ENCODE measurements at regions not wholly inside any gene's neighbourhood (a gene's known extent, or its start where the extent isn't known, plus 50 kb on each side); places are given as distances from the start of the nearest gene placed in this dataset.

DNA sequence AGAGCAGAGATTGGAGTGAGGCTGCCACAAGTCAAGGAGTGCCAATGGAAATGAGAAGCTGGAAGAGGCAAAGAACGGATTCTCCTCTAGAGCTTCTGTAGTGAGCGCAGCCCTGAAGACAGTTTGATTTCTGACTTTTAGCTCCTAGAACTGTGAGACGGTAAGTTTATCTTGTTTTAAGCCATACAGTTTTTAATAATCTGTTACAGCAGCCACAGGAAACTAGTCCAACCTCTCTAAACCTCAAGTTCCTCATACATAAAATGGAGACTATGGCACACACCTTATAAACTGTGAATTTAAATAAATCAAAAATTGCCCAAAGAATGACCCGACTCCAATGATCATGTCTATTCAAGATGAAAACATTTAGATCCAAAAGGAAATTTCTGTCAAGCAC lies 596.5 kb downstream of the BCL11A start:
- H3K27me3 ChIP-seq: no peaks in the 10 kb centered on the region
- H3K27ac ChIP-seq: no peak overlapping the region
- TF ChIP-seq, protein P1, sequence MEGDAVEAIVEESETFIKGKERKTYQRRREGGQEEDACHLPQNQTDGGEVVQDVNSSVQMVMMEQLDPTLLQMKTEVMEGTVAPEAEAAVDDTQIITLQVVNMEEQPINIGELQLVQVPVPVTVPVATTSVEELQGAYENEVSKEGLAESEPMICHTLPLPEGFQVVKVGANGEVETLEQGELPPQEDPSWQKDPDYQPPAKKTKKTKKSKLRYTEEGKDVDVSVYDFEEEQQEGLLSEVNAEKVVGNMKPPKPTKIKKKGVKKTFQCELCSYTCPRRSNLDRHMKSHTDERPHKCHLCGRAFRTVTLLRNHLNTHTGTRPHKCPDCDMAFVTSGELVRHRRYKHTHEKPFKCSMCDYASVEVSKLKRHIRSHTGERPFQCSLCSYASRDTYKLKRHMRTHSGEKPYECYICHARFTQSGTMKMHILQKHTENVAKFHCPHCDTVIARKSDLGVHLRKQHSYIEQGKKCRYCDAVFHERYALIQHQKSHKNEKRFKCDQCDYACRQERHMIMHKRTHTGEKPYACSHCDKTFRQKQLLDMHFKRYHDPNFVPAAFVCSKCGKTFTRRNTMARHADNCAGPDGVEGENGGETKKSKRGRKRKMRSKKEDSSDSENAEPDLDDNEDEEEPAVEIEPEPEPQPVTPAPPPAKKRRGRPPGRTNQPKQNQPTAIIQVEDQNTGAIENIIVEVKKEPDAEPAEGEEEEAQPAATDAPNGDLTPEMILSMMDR (IDR thresholded peaks at IDR 0.05): no peak
- intact Hi-C loops (cut with DNase I): no loop called here
- H3K36me3 ChIP-seq: no peaks in the 10 kb centered on the region
- H3K9me3 ChIP-seq: peaks cover 0 to 7% (median 0%) of the 10 kb centered on the region in 11 donors
- ATAC-seq: no peak
- WGBS, 2 donors: 83 to 85% methylated on average over 4 of the region's 4 CpGs
- no peak for DNase-seq
- H3K4me3 ChIP-seq: no peak overlapping the region
- H3K4me1 ChIP-seq: no peaks in the 10 kb centered on the region

DNA sequence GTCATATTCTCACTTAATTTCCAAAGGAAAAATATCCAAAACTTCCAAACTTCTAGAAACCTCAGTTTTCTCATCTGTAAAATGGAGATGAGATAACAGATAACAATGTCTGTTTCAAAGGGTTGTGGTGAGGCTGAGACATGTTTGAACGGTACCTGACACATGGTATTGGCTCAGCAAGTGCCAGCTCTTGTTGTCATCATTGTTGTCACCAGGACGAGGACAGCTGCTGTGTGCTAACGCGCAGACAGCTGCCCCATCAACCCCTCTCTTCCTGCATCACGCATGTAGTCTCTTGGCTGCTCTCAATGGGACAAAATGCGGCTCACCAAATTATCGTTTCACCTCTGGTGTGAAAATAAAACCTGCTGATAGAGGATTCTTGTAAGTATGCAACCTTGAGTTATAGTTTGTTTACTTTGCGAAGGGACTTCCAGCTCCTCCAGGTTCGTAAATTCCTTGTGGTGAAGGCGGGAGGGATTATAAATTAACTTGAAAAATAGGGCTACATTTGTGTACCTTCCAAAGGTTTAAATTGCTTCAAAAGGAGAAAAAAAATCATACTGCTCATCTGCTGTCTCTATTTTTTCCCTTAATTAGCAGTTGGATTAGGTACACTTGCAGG lies 605.4 kb downstream of the BCL11A start:
- H3K9me3 ChIP-seq: no peaks in the 10 kb centered on the region
- WGBS, 2 donors: 65 to 76% methylated on average over 10 of the region's 10 CpGs
- ATAC-seq (no peak), DNase-seq (no peak)
- H3K27me3 ChIP-seq: peaks cover 0 to 7% (median 0%) of the 10 kb centered on the region in 7 donors
- no peak overlapping the region for H3K4me3 ChIP-seq
- intact Hi-C loops (cut with DNase I): loop anchor here in 1 of 10 donors (2.0 kb wide), 1 partner anchor 57 kb away; no protein-coding TSS in a partner anchor
- TF ChIP-seq, protein P1 (IDR thresholded peaks at IDR 0.05): no peak
- H3K36me3 ChIP-seq: no peaks in the 10 kb centered on the region
- no peak overlapping the region for H3K27ac ChIP-seq
- no peaks in the 10 kb centered on the region for H3K4me1 ChIP-seq

DNA sequence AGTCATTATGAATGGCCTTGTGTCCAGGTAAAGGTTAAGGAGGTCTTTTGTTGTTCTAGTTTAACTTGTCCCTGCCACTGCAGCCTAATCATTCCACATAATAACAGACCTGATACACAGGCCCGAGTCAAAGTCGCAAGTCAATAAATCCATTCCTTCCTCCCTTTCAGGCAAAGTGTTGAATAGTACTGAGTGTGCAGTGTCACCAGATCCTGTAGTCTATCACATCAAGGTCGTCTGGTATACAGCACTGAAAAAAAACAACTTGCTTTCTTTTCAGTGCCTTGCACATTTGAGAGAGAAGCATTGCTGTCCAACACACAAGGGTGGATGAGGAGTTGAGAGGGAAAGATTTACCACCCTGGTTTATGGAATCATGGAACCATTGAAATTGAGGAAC lies 606.2 kb downstream of the BCL11A start:
- Histone ChIP-seq H3K4me3 (no peak overlapping the region), H3K27ac (no peak overlapping the region), H3K4me1 (no peaks in the 10 kb centered on the region), H3K36me3 (no peaks in the 10 kb centered on the region), H3K9me3 (no peaks in the 10 kb centered on the region), H3K27me3 (peaks cover 0 to 7% (median 0%) of the 10 kb centered on the region in 7 donors)
- 36 to 44% methylated on average over 3 of the region's 3 CpGs for WGBS, 2 donors
- intact Hi-C loops (cut with DNase I): loop anchor here in 1 of 10 donors (2.0 kb wide), 1 partner anchor 58 kb away; no protein-coding TSS in a partner anchor
- no peak for ATAC-seq
- TF ChIP-seq, protein P1 (IDR thresholded peaks at IDR 0.05): no peak
- no peak for DNase-seq

DNA sequence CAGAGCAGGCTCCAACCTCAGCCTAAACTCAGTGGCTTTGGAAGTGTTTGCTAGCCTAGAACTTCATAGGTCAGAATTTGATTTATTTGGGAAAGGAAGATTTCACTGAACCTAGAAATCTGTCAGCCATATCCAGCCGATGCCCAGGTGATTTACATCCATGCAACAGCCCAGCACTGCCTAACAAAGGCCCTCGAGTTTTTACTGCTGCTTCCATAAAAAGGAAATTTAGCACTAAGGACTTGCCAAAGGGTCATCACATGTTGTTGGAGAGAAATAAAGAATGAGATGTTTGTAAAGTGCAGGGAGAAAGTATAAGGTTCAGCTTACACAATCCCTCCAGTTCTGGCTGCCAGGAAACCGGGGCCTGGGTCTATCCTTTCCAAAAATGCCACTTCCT lies 614.2 kb downstream of the BCL11A start:
- intact Hi-C loops (cut with DNase I): no loop called here

More for the DNA sequence above, 614.2 kb downstream of the BCL11A start:
- ATAC-seq: no peak
- TF ChIP-seq, protein P1 (IDR thresholded peaks at IDR 0.05): no peak
- WGBS, 2 donors: 76% methylated on average over 3 of the region's 3 CpGs
- no peak for DNase-seq
- Histone ChIP-seq H3K9me3 (no peaks in the 10 kb centered on the region), H3K27ac (no peak overlapping the region), H3K4me3 (no peak overlapping the region), H3K36me3 (no peaks in the 10 kb centered on the region), H3K4me1 (no peaks in the 10 kb centered on the region), H3K27me3 (no peaks in the 10 kb centered on the region)

Data from heart right ventricle (tissue), 16 donors.